OCI-M1 (cell line): ENCODE measurements at regions not wholly inside any gene's neighbourhood (a gene's known extent, or its start where the extent isn't known, plus 50 kb on each side); places are given as distances from the start of the nearest gene placed in this dataset.
A peak's percentile ranks its signal among the peaks of the same experiment; 100 is the strongest.

Experiments
- DNase-seq: peaks from one replicate; lab custom pipeline; 2025; lab: John Stamatoyannopoulos, UW

- peak; percentile 44 for DNase-seq
Measured at GRCh38 chrX:68588602-68589371, 58.7 kb upstream of the STARD8 start.

GRCh38 chrX:68589372-68589753 is 58.1 kb upstream of the STARD8 start:
- DNase-seq, result no peak

- DNase-seq, result no peak
Measured at GRCh38 chrX:68594769-68595168, 52.7 kb upstream of the STARD8 start.

GRCh38 chrX:68596871-68597270 is 50.6 kb upstream of the STARD8 start:
- DNase-seq, result no peak
